ENCODE measurements at regions not wholly inside any gene's neighbourhood (a gene's known extent, or its start where the extent isn't known, plus 50 kb on each side); places are given as distances from the start of the nearest gene placed in this dataset.
A peak's percentile ranks its signal among the peaks of the same experiment; 100 is the strongest.

GRCh38 chr17:15177343-15177742, 87.8 kb downstream of the PMP22 start:
- no peak for DNase-seq

DNA sequence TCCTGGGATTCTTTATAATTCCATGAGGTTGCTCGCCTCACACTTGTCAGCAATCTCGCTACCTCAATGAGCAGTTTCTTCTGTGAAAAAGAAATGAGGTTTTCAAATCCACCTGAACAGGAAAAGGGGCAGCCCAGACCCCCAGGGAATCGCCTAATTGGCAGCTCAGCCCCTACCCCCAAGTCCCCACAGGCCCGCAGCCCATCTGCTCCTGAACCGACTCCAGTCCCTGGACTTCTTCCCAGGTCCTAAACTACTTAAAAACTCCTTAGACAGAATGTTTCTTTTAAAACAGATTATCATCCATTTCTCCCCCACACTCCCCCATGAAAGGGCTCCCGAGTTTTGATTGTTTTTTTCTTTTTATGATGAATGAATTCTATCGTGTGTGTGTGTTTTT, 89.8 kb downstream of the PMP22 start:
- no peak for DNase-seq

- DNase-seq: peak; percentile 72
These were observed 93.7 kb downstream of the PMP22 start for GRCh38 chr17:15171167-15172047.

- no peak for DNase-seq
These were observed 95.5 kb downstream of the PMP22 start for GRCh38 chr17:15169676-15170075.

GRCh38 chr17:15168379-15168778, 96.7 kb downstream of the PMP22 start:
- no peak for DNase-seq

DNA sequence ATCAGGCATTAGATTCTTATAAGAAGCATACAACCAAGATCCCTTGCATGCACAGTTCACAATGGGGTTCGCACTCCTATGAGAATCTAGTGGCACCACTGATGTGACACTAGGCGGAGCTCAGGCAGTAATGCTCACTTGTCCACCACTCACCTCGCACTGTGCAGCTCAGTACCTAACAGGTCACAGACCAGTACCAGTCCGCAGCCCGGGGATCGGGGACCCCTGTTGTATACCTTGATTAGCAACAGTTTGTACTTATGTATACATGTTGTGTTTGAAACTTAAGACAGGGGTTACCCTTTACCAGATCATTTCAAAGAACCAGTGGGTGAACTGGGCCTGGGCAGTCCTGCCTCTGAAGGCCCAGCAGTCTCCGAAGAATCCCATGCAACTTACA, 103.7 kb downstream of the PMP22 start:
- DNase-seq: no peak

GRCh38 chr17:15157051-15157450, 108.1 kb downstream of the PMP22 start:
- DNase-seq: no peak

DNA sequence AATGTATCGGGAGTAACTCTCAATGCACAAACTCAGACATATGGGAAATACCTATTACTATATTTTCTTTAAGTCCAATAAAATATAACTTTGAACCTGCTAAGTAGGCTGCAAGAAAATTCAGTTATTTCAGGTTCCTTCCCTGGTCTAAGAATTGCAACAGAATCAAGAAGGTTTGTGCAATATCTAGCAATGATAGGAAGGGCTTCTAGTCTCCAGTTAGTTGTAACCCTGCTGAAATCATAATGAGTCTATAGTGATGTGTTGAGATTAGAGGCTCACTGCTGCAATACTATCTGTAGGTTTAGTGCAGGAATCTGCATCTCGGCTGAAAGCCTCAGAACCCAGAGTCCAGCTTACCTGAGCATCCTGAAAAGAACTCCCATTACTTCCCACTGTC, 110.5 kb downstream of the PMP22 start:
- no peak for DNase-seq

DNA sequence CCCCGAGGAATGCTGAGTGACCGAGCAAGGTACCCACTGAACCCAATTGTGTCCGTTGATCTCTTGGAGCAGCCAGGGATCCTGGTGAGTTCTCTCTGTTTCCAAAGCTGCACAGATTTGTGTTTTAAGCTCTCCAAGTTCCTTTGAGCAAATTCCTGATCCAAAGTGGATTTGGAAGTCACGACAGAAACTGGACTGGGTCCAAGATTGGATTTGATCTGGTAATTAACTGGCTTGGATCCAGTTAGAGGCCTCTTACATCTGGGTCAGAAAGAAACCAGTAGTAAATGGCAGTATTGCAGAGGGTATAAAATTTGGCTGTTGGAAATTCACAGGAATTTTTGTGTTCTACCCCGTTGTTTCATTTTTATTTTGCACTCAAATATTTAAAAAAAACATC, 119.5 kb downstream of the PMP22 start:
- no peak for DNase-seq

DNA sequence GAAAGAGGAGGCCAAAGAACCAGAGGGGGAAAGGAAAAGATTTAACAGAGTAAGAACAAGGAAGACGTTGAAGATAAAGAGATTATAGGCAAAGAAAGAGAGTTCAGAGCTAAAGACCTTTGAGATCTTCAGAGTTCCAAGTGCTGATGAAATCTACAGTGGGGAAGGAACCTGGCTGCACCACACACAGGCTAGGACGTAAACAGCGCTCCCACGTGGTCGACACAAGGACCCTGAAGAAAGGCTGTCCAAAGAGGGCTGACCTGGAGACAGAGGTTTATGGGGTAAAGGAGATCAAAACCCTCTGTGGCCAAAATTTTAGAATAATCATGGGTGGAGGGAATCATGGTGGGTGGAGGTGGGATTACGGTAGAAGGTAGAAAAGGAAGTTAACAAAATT, 121.6 kb downstream of the PMP22 start:
- DNase-seq: no peak

DNA sequence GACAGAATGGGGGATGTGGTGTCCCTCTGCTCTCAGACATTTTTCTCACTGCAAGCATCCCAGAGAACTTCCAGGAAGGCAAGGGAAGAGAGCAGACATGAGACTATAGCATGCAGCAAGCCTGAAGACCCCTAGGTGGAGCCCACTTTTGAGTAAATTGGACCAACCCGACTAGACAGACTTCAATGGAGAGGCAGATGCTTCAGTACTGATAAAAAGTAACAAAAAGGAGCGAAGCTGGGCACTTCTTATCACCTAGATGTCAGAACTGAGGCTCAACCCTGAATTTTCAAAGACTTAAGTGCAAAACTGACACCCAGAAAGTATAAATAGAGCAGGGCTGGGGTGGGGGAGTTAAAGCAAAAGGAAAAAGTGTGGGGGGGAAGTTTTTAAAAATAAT, 130.8 kb downstream of the PMP22 start:
- no peak for DNase-seq

DNA sequence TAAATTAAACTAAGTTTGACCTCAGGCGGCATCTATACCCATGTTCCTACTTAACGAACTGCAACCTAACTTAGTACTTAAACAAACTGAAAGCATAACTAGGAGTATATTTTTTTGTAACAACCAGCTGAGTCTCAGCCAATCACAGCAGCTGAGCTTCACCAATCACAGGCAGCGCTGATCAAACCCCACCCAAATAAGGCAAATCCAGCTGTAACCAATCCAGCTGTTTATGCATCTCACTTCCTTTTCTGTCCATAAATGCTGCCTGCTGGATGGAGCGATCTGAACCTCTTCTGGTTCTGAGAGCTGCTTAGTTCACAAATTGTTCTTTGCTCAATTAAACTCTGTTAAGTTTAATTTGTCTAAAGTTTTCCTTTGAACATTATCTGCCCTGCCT, 131.3 kb downstream of the PMP22 start:
- DNase-seq: no peak

- DNase-seq: no peak
These were observed 132.0 kb downstream of the PMP22 start for GRCh38 chr17:15133143-15133542.

GRCh38 chr17:15130426-15130825, 134.7 kb downstream of the PMP22 start:
- no peak for DNase-seq

GRCh38 chr17:15129986-15130385, 135.1 kb downstream of the PMP22 start:
- DNase-seq: no peak

DNA sequence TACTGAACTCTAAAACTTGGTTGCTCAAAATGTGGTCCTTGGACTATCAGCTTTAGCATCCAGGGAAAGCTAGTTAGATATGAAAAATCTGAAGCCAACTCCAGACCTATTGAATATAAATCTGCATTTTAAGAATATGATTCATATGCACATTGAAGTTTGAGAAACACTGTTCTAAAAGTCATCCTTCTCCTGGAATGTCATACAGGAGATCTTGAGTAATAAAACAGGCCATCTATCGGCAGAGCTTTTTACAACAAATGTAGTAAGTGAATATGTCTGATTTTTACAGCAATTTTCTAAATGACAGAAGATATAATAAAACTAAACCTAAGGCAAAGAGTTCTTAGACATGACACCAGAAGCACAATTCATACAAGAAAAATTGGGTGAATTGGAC, 140.4 kb downstream of the PMP22 start:
- no peak for DNase-seq

GRCh38 chr17:15124264-15124595, 140.9 kb downstream of the PMP22 start:
- DNase-seq: no peak

- DNase-seq: no peak
These were observed 141.4 kb downstream of the PMP22 start for GRCh38 chr17:15123593-15124263.

DNA sequence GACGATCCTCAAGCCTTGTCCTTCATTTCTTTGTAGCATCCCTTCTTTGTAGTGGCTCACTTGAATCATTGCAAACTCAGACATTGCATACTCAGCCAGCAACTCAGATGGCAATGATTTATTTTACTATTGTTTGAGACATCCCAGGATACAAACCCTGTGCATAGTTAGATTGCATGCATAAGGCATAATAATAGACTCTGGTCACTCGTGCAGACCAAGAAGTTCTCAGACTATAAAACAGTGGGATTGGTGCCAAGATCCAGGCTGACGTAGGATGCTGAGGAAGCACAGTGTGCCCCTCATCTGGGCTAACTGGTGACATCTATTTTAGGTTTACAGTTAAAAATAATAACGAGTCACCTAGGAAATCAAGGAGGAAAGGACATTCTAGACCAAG, 142.3 kb downstream of the PMP22 start:
- DNase-seq: no peak

GRCh38 chr17:15121426-15121825, 143.7 kb downstream of the PMP22 start:
- no peak for DNase-seq

DNA sequence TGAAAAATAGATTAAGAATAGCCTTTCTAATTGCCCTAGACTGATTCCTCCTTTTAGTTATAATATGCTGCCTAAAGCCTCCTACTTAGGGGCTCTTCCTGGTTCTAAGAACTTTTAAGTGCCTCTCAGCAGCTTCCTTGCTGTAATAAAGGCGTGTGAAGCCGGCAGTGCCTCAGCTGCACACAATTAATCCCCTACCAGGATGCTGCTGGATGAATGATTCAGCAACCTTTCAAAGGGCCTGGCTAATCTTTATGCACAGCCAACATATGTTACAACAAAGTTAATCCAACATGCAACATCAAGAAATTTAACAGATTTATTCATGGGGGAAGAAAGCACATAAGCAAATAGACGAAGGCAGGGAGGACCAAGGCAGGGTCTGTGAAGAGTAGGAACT, 145.2 kb downstream of the PMP22 start:
- DNase-seq: no peak

DNA sequence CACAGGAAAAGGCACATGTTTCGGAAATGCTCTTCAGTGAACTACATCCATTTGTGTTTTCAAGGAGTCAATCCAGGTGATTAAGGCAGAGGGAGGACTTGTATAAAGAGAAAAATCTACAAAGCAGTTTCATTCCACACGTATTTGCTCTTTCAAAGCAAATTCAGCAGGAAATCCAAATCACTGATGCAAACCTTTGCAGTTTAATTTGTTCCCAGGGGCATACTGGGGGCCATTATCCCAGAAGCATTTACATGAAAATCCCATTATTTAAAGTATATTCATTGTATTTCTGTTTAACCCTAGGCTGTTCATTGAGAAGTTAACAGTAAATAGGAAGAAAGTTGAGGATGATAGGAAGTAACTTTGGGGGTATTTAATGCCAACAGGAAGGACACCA, 147.9 kb downstream of the PMP22 start:
- no peak for DNase-seq

- no peak for DNase-seq
These were observed 152.1 kb downstream of the PMP22 start for GRCh38 chr17:15112846-15113617.

- no peak for DNase-seq
These were observed 155.5 kb downstream of the PMP22 start for GRCh38 chr17:15109608-15110007.

Measured in activated CD8-positive, alpha-beta memory T cell treated with anti-CD3 and anti-CD28 coated beads, Interleukin-2, amount 50 U/mL, for 48 hours (primary cell).